ENCODE measurements at regions not wholly inside any gene's neighbourhood (a gene's known extent, or its start where the extent isn't known, plus 50 kb on each side); places are given as distances from the start of the nearest gene placed in this dataset.

GRCh38 chr7:156204820-156205219, 392.6 kb upstream of the SHH start:
- TF ChIP-seq CTCF (IDR thresholded peaks at IDR 0.05; ENCODE audit: extremely low read depth in 1 of 2, insufficient read depth in 1 of 2, low read depth in 1 of 2, low read length in 2 of 2) (no peak), POLR2A (IDR thresholded peaks at IDR 0.05; ENCODE audit: low read depth, low read length) (no peak), POLR2AphosphoS5 (IDR thresholded peaks at IDR 0.05; ENCODE audit: insufficient read depth, low read depth, low read length) (no peak), MAX (IDR thresholded peaks at IDR 0.05; ENCODE audit: insufficient read depth, insufficient read length) (no peak), EZH2 (IDR thresholded peaks at IDR 0.05; ENCODE audit: borderline replicate concordance, low read depth, low read length, severe bottlenecking) (no peak), JUN (IDR thresholded peaks at IDR 0.05; ENCODE audit: borderline replicate concordance, insufficient read depth, insufficient read length, low read depth) (no peak)
